HL-60 (cell line): ENCODE measurements at regions not wholly inside any gene's neighbourhood (a gene's known extent, or its start where the extent isn't known, plus 50 kb on each side); places are given as distances from the start of the nearest gene placed in this dataset.

Experiments used
- CTCF ChIP-seq: IDR thresholded peaks from one replicate; pipeline ENCODE4 v1.5.1; 2011; ENCODE audit warnings: low read length, control low read depth, inconsistent platforms; ENCODE audit not compliant: insufficient read depth
- GABPA ChIP-seq: IDR thresholded peaks from 2 replicates; pipeline ENCODE4 v1.6.1; 2012; ENCODE audit warnings: low read depth
- POLR2AphosphoS5 ChIP-seq: IDR thresholded peaks from 2 replicates; pipeline ENCODE4 v1.6.1; 2012; ENCODE audit warnings: low read depth

GRCh38 chr13:22915442-22916082 lies 265.2 kb upstream of the SGCG start:
- no peak for TF ChIP-seq POLR2AphosphoS5
- no peak for TF ChIP-seq CTCF
- no peak for TF ChIP-seq GABPA
